SK-N-SH (cell line): ENCODE measurements at regions not wholly inside any gene's neighbourhood (a gene's known extent, or its start where the extent isn't known, plus 50 kb on each side); places are given as distances from the start of the nearest gene placed in this dataset.
"Not testable (repeated sequence)": the region's sequence is repeated elsewhere in the genome, so short reads cannot be mapped to it uniquely, and the experiment has no call there.

ENCODE experiments used
- EP300 ChIP-seq, 2 experiments: IDR thresholded peaks; 2 replicates each; pipeline versions ENCODE4 v1.4.0 to v1.6.1; 2012; ENCODE audit warnings: borderline replicate concordance in 1 of 2, low read depth in 1 of 2, low read length in 1 of 2
- JUND ChIP-seq: IDR thresholded peaks from 2 replicates; pipeline ENCODE4 v1.4.0; 2012
- MEF2A ChIP-seq: IDR thresholded peaks from 2 replicates; pipeline ENCODE4 v1.4.0; 2012; ENCODE audit warnings: low read depth, borderline replicate concordance
- POLR2AphosphoS5 ChIP-seq: IDR thresholded peaks from 2 replicates; pipeline ENCODE4 v1.6.1; 2012; ENCODE audit warnings: low read depth, low read length
- RAD21 ChIP-seq: IDR thresholded peaks from 2 replicates; pipeline ENCODE4 v1.6.1; 2012; ENCODE audit warnings: mild to moderate bottlenecking, low read length
- RXRA ChIP-seq: IDR thresholded peaks from 2 replicates; pipeline ENCODE4 v1.4.0; 2012; ENCODE audit warnings: low read depth, mild to moderate bottlenecking, borderline replicate concordance
- TAF1 ChIP-seq: IDR thresholded peaks from 2 replicates; pipeline ENCODE4 v1.6.1; 2012; ENCODE audit warnings: low read depth, mild to moderate bottlenecking, low read length, moderate library complexity, borderline replicate concordance
- TCF12 ChIP-seq: IDR thresholded peaks from 2 replicates; pipeline ENCODE4 v1.4.0; 2012
- YY1 ChIP-seq: IDR thresholded peaks from 2 replicates; pipeline ENCODE4 v1.4.0; 2012; ENCODE audit warnings: low read depth, mild to moderate bottlenecking
- TF ChIP-seq, protein P1 (sequence below): fragments of 200-600 bp; sonication (generic); IDR thresholded peaks from 2 replicates; pipeline ENCODE4 v1.6.1; 2017; ENCODE audit warnings: antibody characterized with exemption, mild to moderate bottlenecking, moderate library complexity
- TF ChIP-seq, protein P2 (sequence below): fragments of 150-350 bp; IDR thresholded peaks from 2 replicates; pipeline ENCODE4 v1.6.1; 2016; ENCODE audit warnings: mild to moderate bottlenecking, low read depth, low read length
- TF ChIP-seq, protein P3 (sequence below): IDR thresholded peaks from 2 replicates; pipeline ENCODE4 v1.4.0; 2012; ENCODE audit warnings: low read depth
- TF ChIP-seq, protein P4 (sequence below): IDR thresholded peaks from 2 replicates; pipeline ENCODE4; 2012

DNA sequence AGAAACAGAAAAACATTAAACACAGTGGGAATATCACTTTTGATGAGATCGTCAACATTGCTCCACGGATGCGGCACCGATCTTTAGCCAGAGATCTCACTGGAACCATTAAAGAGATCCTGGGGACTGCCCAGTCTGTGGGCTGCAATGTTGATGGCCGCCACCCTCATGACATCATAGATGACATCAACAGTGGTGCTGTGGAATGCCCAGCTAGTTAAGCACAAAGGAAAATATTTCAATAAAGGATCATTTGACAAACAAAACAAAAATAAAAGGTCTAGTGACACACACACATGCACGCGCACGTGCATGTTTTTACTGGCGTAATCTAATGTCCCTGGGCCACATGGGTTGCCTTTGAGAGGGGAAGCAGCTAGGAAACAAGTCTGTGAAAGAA, 78.4 kb upstream of the PIM1 start:
- TF ChIP-seq EP300 (IDR thresholded peaks at IDR 0.05; ENCODE audit: borderline replicate concordance in 1 of 2, low read depth in 1 of 2, low read length in 1 of 2); JUND; YY1; RAD21; POLR2AphosphoS5; TCF12; MEF2A; TAF1; RXRA: not testable (repeated sequence)
- TF ChIP-seq, protein P1, sequence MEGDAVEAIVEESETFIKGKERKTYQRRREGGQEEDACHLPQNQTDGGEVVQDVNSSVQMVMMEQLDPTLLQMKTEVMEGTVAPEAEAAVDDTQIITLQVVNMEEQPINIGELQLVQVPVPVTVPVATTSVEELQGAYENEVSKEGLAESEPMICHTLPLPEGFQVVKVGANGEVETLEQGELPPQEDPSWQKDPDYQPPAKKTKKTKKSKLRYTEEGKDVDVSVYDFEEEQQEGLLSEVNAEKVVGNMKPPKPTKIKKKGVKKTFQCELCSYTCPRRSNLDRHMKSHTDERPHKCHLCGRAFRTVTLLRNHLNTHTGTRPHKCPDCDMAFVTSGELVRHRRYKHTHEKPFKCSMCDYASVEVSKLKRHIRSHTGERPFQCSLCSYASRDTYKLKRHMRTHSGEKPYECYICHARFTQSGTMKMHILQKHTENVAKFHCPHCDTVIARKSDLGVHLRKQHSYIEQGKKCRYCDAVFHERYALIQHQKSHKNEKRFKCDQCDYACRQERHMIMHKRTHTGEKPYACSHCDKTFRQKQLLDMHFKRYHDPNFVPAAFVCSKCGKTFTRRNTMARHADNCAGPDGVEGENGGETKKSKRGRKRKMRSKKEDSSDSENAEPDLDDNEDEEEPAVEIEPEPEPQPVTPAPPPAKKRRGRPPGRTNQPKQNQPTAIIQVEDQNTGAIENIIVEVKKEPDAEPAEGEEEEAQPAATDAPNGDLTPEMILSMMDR: not testable (repeated sequence)
- TF ChIP-seq, protein P2, sequence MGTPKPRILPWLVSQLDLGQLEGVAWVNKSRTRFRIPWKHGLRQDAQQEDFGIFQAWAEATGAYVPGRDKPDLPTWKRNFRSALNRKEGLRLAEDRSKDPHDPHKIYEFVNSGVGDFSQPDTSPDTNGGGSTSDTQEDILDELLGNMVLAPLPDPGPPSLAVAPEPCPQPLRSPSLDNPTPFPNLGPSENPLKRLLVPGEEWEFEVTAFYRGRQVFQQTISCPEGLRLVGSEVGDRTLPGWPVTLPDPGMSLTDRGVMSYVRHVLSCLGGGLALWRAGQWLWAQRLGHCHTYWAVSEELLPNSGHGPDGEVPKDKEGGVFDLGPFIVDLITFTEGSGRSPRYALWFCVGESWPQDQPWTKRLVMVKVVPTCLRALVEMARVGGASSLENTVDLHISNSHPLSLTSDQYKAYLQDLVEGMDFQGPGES: not testable (repeated sequence)
- TF ChIP-seq, protein P3, sequence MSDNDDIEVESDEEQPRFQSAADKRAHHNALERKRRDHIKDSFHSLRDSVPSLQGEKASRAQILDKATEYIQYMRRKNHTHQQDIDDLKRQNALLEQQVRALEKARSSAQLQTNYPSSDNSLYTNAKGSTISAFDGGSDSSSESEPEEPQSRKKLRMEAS: not testable (repeated sequence)
- TF ChIP-seq, protein P4, sequence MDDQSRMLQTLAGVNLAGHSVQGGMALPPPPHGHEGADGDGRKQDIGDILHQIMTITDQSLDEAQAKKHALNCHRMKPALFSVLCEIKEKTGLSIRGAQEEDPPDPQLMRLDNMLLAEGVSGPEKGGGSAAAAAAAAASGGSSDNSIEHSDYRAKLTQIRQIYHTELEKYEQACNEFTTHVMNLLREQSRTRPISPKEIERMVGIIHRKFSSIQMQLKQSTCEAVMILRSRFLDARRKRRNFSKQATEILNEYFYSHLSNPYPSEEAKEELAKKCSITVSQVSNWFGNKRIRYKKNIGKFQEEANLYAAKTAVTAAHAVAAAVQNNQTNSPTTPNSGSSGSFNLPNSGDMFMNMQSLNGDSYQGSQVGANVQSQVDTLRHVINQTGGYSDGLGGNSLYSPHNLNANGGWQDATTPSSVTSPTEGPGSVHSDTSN: not testable (repeated sequence)
